CD14-positive monocyte (primary cell): ENCODE measurements at regions not wholly inside any gene's neighbourhood (a gene's known extent, or its start where the extent isn't known, plus 50 kb on each side); places are given as distances from the start of the nearest gene placed in this dataset.
A peak's percentile ranks its signal among the peaks of the same experiment; 100 is the strongest.
"Not testable (repeated sequence)": the region's sequence is repeated elsewhere in the genome, so short reads cannot be mapped to it uniquely, and the experiment has no call there.

Experiments used
- DNase-seq, 3 donors: peaks; one replicate each; pipeline ENCODE4 v3.0.0-alpha.2; 2011 to 2022
- H2AFZ ChIP-seq: 2 replicates; pipeline ENCODE4 v1.6.0; 2012; ENCODE audit warnings: mild to moderate bottlenecking, low read depth, low read length, inconsistent platforms; ENCODE audit not compliant: insufficient read depth, poor library complexity, severe bottlenecking
- H3K27ac ChIP-seq, 2 donors: 1 replicate in 1 of 2; 2 replicates in 1 of 2; pipeline ENCODE4 v1.5.1; 2012 to 2013; ENCODE audit warnings: low read length in 2 of 2, control low read depth in 1 of 2, inconsistent platforms in 1 of 2, low read depth in 1 of 2, mild to moderate bottlenecking in 1 of 2
- H3K27me3 ChIP-seq, 2 donors: one replicate each; pipeline versions ENCODE4 v1.6.0 to v1.6.1; 2011 to 2013; ENCODE audit warnings: low read length in 2 of 2; ENCODE audit not compliant: control insufficient read depth in 2 of 2, insufficient read depth in 2 of 2
- H3K36me3 ChIP-seq, 2 donors: replicated peaks in 1 of 2; 1 replicate in 1 of 2; 2 replicates in 1 of 2; pipeline versions ENCODE4 v1.5.1 to v1.6.1; 2012 to 2013; ENCODE audit warnings: low read length in 2 of 2, control low read depth in 1 of 2, inconsistent platforms in 1 of 2, mild to moderate bottlenecking in 1 of 2; ENCODE audit not compliant: insufficient read depth in 2 of 2, control insufficient read depth in 1 of 2
- H3K4me1 ChIP-seq, 2 donors: 1 replicate in 1 of 2; 2 replicates in 1 of 2; pipeline versions ENCODE4 v1.5.1 to v1.6.1; 2012 to 2013; ENCODE audit warnings: low read length in 2 of 2, control low read depth in 1 of 2, inconsistent platforms in 1 of 2, mild to moderate bottlenecking in 1 of 2, moderate library complexity in 1 of 2; ENCODE audit not compliant: insufficient read depth in 2 of 2, control insufficient read depth in 1 of 2
- H3K4me2 ChIP-seq: replicated peaks from 2 replicates; pipeline ENCODE3; 2012; ENCODE audit warnings: low read length, moderate library complexity, mild to moderate bottlenecking; ENCODE audit not compliant: poor library complexity, severe bottlenecking; ENCODE audit errors: extremely low read depth
- H3K4me3 ChIP-seq, 3 experiments: fragments of 200-600 bp in 1 of 3; sonication (generic) in 1 of 3; replicated peaks in 1 of 3; 1 replicate in 2 of 3; 2 replicates in 1 of 3; pipeline ENCODE4 v1.5.1; 2011 to 2013; ENCODE audit warnings: low read length in 3 of 3, mild to moderate bottlenecking in 3 of 3, control low read depth in 2 of 3, low read depth in 2 of 3, inconsistent platforms in 1 of 3, moderate library complexity in 1 of 3
- H3K79me2 ChIP-seq: 2 replicates; pipeline ENCODE4 v1.6.0; 2012; ENCODE audit warnings: mild to moderate bottlenecking, control low read depth, inconsistent platforms, low read length, moderate library complexity; ENCODE audit not compliant: insufficient read depth
- H3K9ac ChIP-seq: 2 replicates; pipeline ENCODE4 v1.6.0; 2017; ENCODE audit warnings: low read length, mild to moderate bottlenecking; ENCODE audit not compliant: insufficient read depth, poor library complexity, severe bottlenecking
- H3K9me3 ChIP-seq, 2 donors: replicated peaks in 1 of 2; 1 replicate in 1 of 2; 2 replicates in 1 of 2; pipeline versions ENCODE4 v1.5.1 to v1.6.1; 2012 to 2013; ENCODE audit warnings: low read length in 2 of 2, control low read depth in 1 of 2; ENCODE audit not compliant: control insufficient read depth in 1 of 2, insufficient read depth in 1 of 2
- H4K20me1 ChIP-seq: 2 replicates; pipeline ENCODE4 v1.6.0; 2012; ENCODE audit warnings: mild to moderate bottlenecking, low read length, control low read depth, moderate library complexity; ENCODE audit not compliant: insufficient read depth
- H3K27ac Mint-ChIP-seq, 7 donors: one replicate each; pipeline ENCODE4 v1.8.0; 2020; ENCODE audit warnings: mild to moderate bottlenecking in 7 of 7, mixed read lengths in 7 of 7, moderate library complexity in 6 of 7, inconsistent platforms in 2 of 7
- H3K27me3 Mint-ChIP-seq, 3 donors: one replicate each; pipeline ENCODE4 v1.8.0; 2021 to 2022; ENCODE audit warnings: low read depth in 3 of 3, mild to moderate bottlenecking in 3 of 3, mixed read lengths in 3 of 3, moderate library complexity in 3 of 3, inconsistent platforms in 1 of 3
- H3K36me3 Mint-ChIP-seq, 2 donors: one replicate each; pipeline ENCODE4 v1.8.0; 2020; ENCODE audit warnings: mixed read lengths in 2 of 2, inconsistent platforms in 1 of 2, mild to moderate bottlenecking in 1 of 2
- H3K4me1 Mint-ChIP-seq: one replicate; pipeline ENCODE4 v1.8.0; 2020; ENCODE audit warnings: mild to moderate bottlenecking, mixed read lengths
- H3K4me3 Mint-ChIP-seq, 2 donors: one replicate each; pipeline ENCODE4 v1.8.0; 2020; ENCODE audit warnings: mild to moderate bottlenecking in 2 of 2, mixed read lengths in 2 of 2, moderate library complexity in 1 of 2
- H3K9me3 Mint-ChIP-seq, 7 donors: one replicate each; pipeline ENCODE4 v1.8.0; 2020 to 2022; ENCODE audit warnings: mixed read lengths in 7 of 7, mild to moderate bottlenecking in 6 of 7, moderate library complexity in 6 of 7, inconsistent platforms in 2 of 7
- WGBS: methylation state at CpG from one replicate; pipeline ENCODE4 v1.1.5; 2013; ENCODE audit warnings: missing lambda C conversion rate; ENCODE audit not compliant: insufficient coverage; 5-methylcytosine and 5-hydroxymethylcytosine counted together
- intact Hi-C, 2 donors: fragments of 100-400 bp; cut with micrococcal nuclease; formaldehyde crosslinking; loops; one replicate each; pipeline versions ENCODE4 v1.15.0 to v1.15.1; 2023
- TF ChIP-seq, protein P1 (sequence below): fragments of 200-600 bp; IDR thresholded peaks from one replicate; pipeline ENCODE4 v1.8.0; 2022; ENCODE audit warnings: antibody characterized with exemption, mild to moderate bottlenecking

DNA sequence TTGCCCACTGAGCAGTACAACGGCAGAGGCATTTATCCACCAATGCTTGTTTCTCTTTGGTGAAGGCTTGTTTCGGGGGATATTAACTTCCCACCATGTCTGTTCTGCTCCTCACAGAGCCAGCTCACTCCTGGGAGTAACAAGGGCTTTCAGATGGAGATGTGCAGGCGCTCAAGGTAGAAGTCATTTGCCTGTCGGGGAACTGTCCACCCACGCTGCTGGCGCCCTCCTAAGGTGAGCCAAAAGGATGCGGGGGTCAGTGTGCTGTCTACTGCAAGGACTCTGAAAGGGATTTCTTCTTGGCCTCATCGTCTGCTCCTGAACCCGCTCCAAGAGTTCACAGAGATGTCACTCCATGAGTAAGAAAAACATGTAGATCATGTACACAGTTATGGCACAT lies 57.0 kb upstream of the CYRIA start:
- 73% methylated on average over 7 of the region's 9 CpGs for WGBS
- peaks cover 16% of the 10 kb centered on the region for H3K4me1 Mint-ChIP-seq
- TF ChIP-seq, protein P1, sequence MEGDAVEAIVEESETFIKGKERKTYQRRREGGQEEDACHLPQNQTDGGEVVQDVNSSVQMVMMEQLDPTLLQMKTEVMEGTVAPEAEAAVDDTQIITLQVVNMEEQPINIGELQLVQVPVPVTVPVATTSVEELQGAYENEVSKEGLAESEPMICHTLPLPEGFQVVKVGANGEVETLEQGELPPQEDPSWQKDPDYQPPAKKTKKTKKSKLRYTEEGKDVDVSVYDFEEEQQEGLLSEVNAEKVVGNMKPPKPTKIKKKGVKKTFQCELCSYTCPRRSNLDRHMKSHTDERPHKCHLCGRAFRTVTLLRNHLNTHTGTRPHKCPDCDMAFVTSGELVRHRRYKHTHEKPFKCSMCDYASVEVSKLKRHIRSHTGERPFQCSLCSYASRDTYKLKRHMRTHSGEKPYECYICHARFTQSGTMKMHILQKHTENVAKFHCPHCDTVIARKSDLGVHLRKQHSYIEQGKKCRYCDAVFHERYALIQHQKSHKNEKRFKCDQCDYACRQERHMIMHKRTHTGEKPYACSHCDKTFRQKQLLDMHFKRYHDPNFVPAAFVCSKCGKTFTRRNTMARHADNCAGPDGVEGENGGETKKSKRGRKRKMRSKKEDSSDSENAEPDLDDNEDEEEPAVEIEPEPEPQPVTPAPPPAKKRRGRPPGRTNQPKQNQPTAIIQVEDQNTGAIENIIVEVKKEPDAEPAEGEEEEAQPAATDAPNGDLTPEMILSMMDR = peak; percentile 35
- no peaks in the 10 kb centered on the region for H4K20me1 ChIP-seq
- H3K36me3 Mint-ChIP-seq = no peaks in the 10 kb centered on the region
- intact Hi-C loops = no loop called here
- no peaks in the 10 kb centered on the region for H3K36me3 ChIP-seq
- peak in 1 of 3 donors; percentile 17 for DNase-seq
- H3K4me1 ChIP-seq = peaks cover 7 to 15% of the 10 kb centered on the region in 2 donors
- no peak overlapping the region for H3K4me3 ChIP-seq
- no peak overlapping the region for H3K27ac ChIP-seq
- H3K9ac ChIP-seq = no peak overlapping the region
- no peaks in the 10 kb centered on the region for H3K79me2 ChIP-seq
- H3K27me3 Mint-ChIP-seq = peaks cover 3 to 5% (median 5%) of the 10 kb centered on the region in 3 donors
- no peak overlapping the region for H3K27ac Mint-ChIP-seq
- H3K9me3 Mint-ChIP-seq = peaks cover 7 to 9% (median 7%) of the 10 kb centered on the region in 7 donors
- H3K9me3 ChIP-seq = peaks cover 0 to 6% of the 10 kb centered on the region in 2 donors
- no peak overlapping the region for H2AFZ ChIP-seq
- H3K27me3 ChIP-seq = no peaks in the 10 kb centered on the region
- no peak overlapping the region for H3K4me3 Mint-ChIP-seq
- H3K4me2 ChIP-seq = no peak overlapping the region

DNA sequence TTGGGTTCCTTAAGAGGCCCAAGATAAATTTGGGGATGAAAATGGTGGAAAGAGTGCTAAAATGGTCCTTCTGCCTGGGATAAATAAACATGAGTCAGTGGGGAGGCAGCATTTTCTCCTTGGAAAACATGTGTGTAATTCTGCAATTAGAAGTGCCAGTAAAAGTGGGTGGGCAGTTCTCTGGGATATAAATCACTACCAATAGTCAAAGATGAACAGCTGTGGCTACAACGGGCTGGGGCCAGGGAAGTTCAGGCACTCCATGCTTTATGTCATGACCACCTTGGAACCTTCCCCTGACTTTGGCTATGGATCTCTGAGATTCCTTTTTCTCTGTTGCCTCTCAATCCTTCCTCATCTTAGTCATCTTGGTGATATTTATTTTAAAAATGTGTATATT lies 56.5 kb upstream of the CYRIA start:
- intact Hi-C loops = no loop called here
- Mint-ChIP-seq H3K4me3 (no peak overlapping the region), H3K4me1 (peaks cover 22% of the 10 kb centered on the region), H3K27ac (no peak overlapping the region), H3K36me3 (no peaks in the 10 kb centered on the region), H3K27me3 (peaks cover 3 to 5% (median 5%) of the 10 kb centered on the region in 3 donors), H3K9me3 (peaks cover 7 to 9% (median 7%) of the 10 kb centered on the region in 7 donors)
- Histone ChIP-seq H3K27ac (no peak overlapping the region), H3K4me3 (no peak overlapping the region), H3K9me3 (peaks cover 0 to 6% of the 10 kb centered on the region in 2 donors), H3K27me3 (no peaks in the 10 kb centered on the region), H3K4me2 (no peak overlapping the region), H3K4me1 (peaks cover 13 to 21% of the 10 kb centered on the region in 2 donors), H3K9ac (no peak overlapping the region), H3K36me3 (no peaks in the 10 kb centered on the region), H2AFZ (no peak overlapping the region), H4K20me1 (no peaks in the 10 kb centered on the region), H3K79me2 (no peaks in the 10 kb centered on the region)
- 80% methylated on average over 1 of the region's 1 CpG for WGBS
- TF ChIP-seq, protein P1 = no peak
- DNase-seq = no peak

DNA sequence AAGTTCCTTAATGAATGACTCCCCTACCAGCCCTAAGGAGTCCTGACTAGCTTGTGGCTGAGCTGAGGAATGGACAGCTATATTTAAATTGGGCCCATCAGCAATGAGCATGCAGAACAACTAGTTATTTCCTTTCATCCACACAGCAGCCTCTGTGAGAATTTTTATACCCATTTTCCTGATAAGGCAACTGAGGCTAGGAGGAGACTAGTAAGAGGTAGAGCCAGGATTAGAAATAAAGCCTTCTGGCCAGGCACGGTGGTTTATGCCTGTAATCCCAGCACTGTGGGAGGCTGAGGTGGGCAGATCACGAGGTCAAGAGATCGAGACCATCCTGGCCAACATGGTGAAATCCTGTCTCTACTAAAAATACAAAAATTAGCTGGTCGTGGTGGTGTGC lies 55.9 kb upstream of the CYRIA start:
- H4K20me1 ChIP-seq, H2AFZ ChIP-seq, H3K4me3 Mint-ChIP-seq, DNase-seq, H3K4me2 ChIP-seq, H3K79me2 ChIP-seq, H3K27me3 Mint-ChIP-seq, H3K9me3 Mint-ChIP-seq, H3K27ac ChIP-seq, H3K36me3 ChIP-seq, H3K9ac ChIP-seq, H3K36me3 Mint-ChIP-seq, H3K27me3 ChIP-seq, H3K4me3 ChIP-seq, H3K9me3 ChIP-seq, intact Hi-C loops: not testable (repeated sequence)
- WGBS = 100% methylated on average over 1 of the region's 4 CpGs
- H3K4me1 ChIP-seq = peaks cover 19 to 27% of the 10 kb centered on the region in 2 donors
- Mint-ChIP-seq H3K27ac (peak overlapping the region in 1 of 7 donors; percentile 37), H3K4me1 (peaks cover 24% of the 10 kb centered on the region)
